NCI-H748 (cell line): ENCODE measurements at regions not wholly inside any gene's neighbourhood (a gene's known extent, or its start where the extent isn't known, plus 50 kb on each side); places are given as distances from the start of the nearest gene placed in this dataset.
"Not testable (repeated sequence)": the region's sequence is repeated elsewhere in the genome, so short reads cannot be mapped to it uniquely, and the experiment has no call there.

Experiments
- DNase-seq: peaks from one replicate; lab custom pipeline; 2025; ENCODE audit not compliant: unreplicated experiment; lab: John Stamatoyannopoulos, UW

GRCh38 chr7:103244865-103245264 lies 52.4 kb upstream of the PMPCB start:
- peak; percentile 22 for DNase-seq

- no peak for DNase-seq
Observed at GRCh38 chr7:103240806-103241205, 56.4 kb upstream of the PMPCB start.

GRCh38 chr7:103235824-103236223 lies 61.4 kb upstream of the PMPCB start:
- DNase-seq: not testable (repeated sequence)

- not testable (repeated sequence) for DNase-seq
Observed at GRCh38 chr7:103234877-103235276, 62.4 kb upstream of the PMPCB start.

- DNase-seq: not testable (repeated sequence)
Observed at GRCh38 chr7:103227787-103228186, 69.4 kb upstream of the PMPCB start.

GRCh38 chr7:103225798-103226197 lies 71.4 kb upstream of the PMPCB start:
- not testable (repeated sequence) for DNase-seq

- not testable (repeated sequence) for DNase-seq
Observed at GRCh38 chr7:103223065-103223464, 74.2 kb upstream of the NAPEPLD start.

- not testable (repeated sequence) for DNase-seq
Observed at GRCh38 chr7:103211049-103211448, 62.1 kb upstream of the NAPEPLD start.

- DNase-seq: not testable (repeated sequence)
Observed at GRCh38 chr7:103199191-103199590, 50.3 kb upstream of the NAPEPLD start.
